ENCODE measurements at regions not wholly inside any gene's neighbourhood (a gene's known extent, or its start where the extent isn't known, plus 50 kb on each side); places are given as distances from the start of the nearest gene placed in this dataset.

DNA sequence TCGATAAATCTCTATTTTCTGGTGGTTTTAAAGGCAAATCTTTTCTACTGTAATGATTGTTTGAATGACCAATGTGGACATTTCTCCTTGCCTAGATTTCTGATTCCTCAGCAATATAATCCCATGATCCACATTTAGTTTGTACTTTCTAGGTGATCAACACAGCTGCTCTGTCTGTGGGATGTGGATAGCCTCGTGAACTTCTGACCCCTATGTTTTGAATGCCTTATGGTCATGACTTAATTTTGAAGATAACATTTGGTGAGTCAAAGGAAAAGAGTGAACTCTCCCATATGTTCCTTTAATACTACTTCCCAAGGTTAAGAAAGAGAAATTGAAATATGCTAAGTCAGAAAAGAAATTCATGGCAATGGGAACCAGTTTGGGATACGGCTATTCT is 147.5 kb downstream of the CAVIN4 start:
- no peaks in the 10 kb centered on the region for H3K9me2 ChIP-seq (ENCODE audit: low read depth, low read length)
- TF ChIP-seq, protein P1, sequence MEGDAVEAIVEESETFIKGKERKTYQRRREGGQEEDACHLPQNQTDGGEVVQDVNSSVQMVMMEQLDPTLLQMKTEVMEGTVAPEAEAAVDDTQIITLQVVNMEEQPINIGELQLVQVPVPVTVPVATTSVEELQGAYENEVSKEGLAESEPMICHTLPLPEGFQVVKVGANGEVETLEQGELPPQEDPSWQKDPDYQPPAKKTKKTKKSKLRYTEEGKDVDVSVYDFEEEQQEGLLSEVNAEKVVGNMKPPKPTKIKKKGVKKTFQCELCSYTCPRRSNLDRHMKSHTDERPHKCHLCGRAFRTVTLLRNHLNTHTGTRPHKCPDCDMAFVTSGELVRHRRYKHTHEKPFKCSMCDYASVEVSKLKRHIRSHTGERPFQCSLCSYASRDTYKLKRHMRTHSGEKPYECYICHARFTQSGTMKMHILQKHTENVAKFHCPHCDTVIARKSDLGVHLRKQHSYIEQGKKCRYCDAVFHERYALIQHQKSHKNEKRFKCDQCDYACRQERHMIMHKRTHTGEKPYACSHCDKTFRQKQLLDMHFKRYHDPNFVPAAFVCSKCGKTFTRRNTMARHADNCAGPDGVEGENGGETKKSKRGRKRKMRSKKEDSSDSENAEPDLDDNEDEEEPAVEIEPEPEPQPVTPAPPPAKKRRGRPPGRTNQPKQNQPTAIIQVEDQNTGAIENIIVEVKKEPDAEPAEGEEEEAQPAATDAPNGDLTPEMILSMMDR (IDR thresholded peaks at IDR 0.05; ENCODE audit: low read length): no peak
- TF ChIP-seq EZH2 (IDR thresholded peaks at IDR 0.05; ENCODE audit: borderline replicate concordance, low read length): no peak
- H3K4me3 ChIP-seq (ENCODE audit: low read depth, low read length, poor library complexity, severe bottlenecking): no peak overlapping the region
- H3K9me3 ChIP-seq (ENCODE audit: low read length): no peaks in the 10 kb centered on the region
- H3K36me3 ChIP-seq (ENCODE audit: insufficient read depth, low read length): no peaks in the 10 kb centered on the region
- no peak overlapping the region for H3K4me2 ChIP-seq (ENCODE audit: low read length)
- no peaks in the 10 kb centered on the region for H3F3A ChIP-seq (ENCODE audit: insufficient read depth, low read length)
- no peak overlapping the region for H3K9ac ChIP-seq (ENCODE audit: low read length)
- no peaks in the 10 kb centered on the region; the same call in 1 of the 2 replicates for H3K27me3 ChIP-seq (ENCODE audit: insufficient read depth, low read length)
- H4K20me1 ChIP-seq (ENCODE audit: insufficient read depth, low read length): no peaks in the 10 kb centered on the region
- H3K27ac ChIP-seq (ENCODE audit: low read depth, low read length, poor library complexity, severe bottlenecking): no peak overlapping the region
- no peak overlapping the region for H2AFZ ChIP-seq (ENCODE audit: low read length)
- H3K79me2 ChIP-seq (ENCODE audit: insufficient read depth, low read length): no peaks in the 10 kb centered on the region
- no peaks in the 10 kb centered on the region for H3K4me1 ChIP-seq (ENCODE audit: insufficient read depth, low read length, severe bottlenecking)

DNA sequence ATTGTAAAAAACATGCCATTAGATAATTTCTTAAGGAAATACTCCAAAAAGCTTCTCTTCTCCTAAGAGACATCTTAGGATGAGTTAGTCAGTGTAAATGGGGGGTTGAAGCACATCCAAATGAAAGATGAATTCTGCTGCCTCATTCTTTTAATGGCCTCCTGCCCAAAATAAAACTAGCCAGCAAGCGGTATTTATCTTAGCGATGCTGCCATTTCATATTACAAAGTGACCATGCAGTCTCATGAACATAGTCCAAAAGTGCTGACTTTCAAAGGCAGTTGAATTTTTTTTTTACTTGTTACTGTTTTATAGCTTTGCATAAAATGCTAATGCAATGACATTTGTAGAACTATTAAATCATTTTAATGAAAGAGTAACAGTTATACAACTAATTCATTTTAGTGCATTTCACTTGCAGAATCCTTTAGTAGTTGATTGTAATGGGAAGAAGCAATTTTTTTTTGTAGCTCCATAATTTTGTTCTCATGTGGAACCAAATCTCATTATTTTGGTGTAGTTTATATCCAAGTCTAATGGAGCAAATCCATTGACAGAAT is 151.5 kb downstream of the CAVIN4 start:
- no peak overlapping the region for H3K27ac ChIP-seq (ENCODE audit: low read depth, low read length, poor library complexity, severe bottlenecking)
- H3K9me3 ChIP-seq (ENCODE audit: low read length): no peaks in the 10 kb centered on the region
- H3K36me3 ChIP-seq (ENCODE audit: insufficient read depth, low read length): no peaks in the 10 kb centered on the region
- H2AFZ ChIP-seq (ENCODE audit: low read length): no peak overlapping the region
- H4K20me1 ChIP-seq (ENCODE audit: insufficient read depth, low read length): no peaks in the 10 kb centered on the region
- no peak overlapping the region for H3K4me2 ChIP-seq (ENCODE audit: low read length)
- H3K9me2 ChIP-seq (ENCODE audit: low read depth, low read length): no peaks in the 10 kb centered on the region
- TF ChIP-seq, protein P1 (IDR thresholded peaks at IDR 0.05; ENCODE audit: low read length): no peak
- TF ChIP-seq EZH2 (IDR thresholded peaks at IDR 0.05; ENCODE audit: borderline replicate concordance, low read length): no peak
- H3K4me1 ChIP-seq (ENCODE audit: insufficient read depth, low read length, severe bottlenecking): no peaks in the 10 kb centered on the region
- H3F3A ChIP-seq (ENCODE audit: insufficient read depth, low read length): no peaks in the 10 kb centered on the region
- H3K27me3 ChIP-seq (ENCODE audit: insufficient read depth, low read length): no peaks in the 10 kb centered on the region; the same call in 1 of the 2 replicates
- H3K9ac ChIP-seq (ENCODE audit: low read length): no peak overlapping the region
- H3K4me3 ChIP-seq (ENCODE audit: low read depth, low read length, poor library complexity, severe bottlenecking): no peak overlapping the region
- no peaks in the 10 kb centered on the region for H3K79me2 ChIP-seq (ENCODE audit: insufficient read depth, low read length)

DNA sequence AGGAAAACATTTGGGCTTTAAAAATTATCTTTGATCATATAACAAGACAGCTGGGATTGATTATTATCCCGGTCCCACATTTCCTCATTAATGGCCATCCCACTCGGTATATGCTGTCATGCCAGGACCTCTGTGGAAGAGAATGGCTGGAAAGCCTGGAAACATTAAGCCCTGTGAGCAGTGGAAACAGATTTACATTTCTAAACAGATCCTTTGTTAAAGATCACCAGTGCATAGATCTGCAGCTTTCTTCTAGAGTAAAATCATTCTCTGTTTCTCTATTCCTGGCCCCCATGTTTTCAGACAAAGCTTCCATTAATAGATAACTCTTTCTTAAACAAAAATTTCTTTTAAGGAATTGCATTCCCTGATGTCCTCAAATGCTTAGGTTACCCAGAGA is 152.2 kb downstream of the CAVIN4 start:
- TF ChIP-seq, protein P1 (IDR thresholded peaks at IDR 0.05; ENCODE audit: low read length): no peak
- TF ChIP-seq EZH2 (IDR thresholded peaks at IDR 0.05; ENCODE audit: borderline replicate concordance, low read length): no peak

More for the DNA sequence above, 152.2 kb downstream of the CAVIN4 start:
- H3K36me3 ChIP-seq (ENCODE audit: insufficient read depth, low read length): no peaks in the 10 kb centered on the region
- H3K4me3 ChIP-seq (ENCODE audit: low read depth, low read length, poor library complexity, severe bottlenecking): no peak overlapping the region
- no peak overlapping the region for H3K9ac ChIP-seq (ENCODE audit: low read length)
- no peak overlapping the region for H2AFZ ChIP-seq (ENCODE audit: low read length)
- no peaks in the 10 kb centered on the region for H3K79me2 ChIP-seq (ENCODE audit: insufficient read depth, low read length)
- H3K27me3 ChIP-seq (ENCODE audit: insufficient read depth, low read length): no peaks in the 10 kb centered on the region
- H4K20me1 ChIP-seq (ENCODE audit: insufficient read depth, low read length): no peaks in the 10 kb centered on the region
- no peaks in the 10 kb centered on the region for H3K9me3 ChIP-seq (ENCODE audit: low read length)
- no peak overlapping the region for H3K27ac ChIP-seq (ENCODE audit: low read depth, low read length, poor library complexity, severe bottlenecking)
- H3K4me2 ChIP-seq (ENCODE audit: low read length): no peak overlapping the region
- H3K4me1 ChIP-seq (ENCODE audit: insufficient read depth, low read length, severe bottlenecking): no peaks in the 10 kb centered on the region
- no peaks in the 10 kb centered on the region for H3F3A ChIP-seq (ENCODE audit: insufficient read depth, low read length)
- H3K9me2 ChIP-seq (ENCODE audit: low read depth, low read length): no peaks in the 10 kb centered on the region
